T47D (cell line): ENCODE measurements at regions not wholly inside any gene's neighbourhood (a gene's known extent, or its start where the extent isn't known, plus 50 kb on each side); places are given as distances from the start of the nearest gene placed in this dataset.

Experiments
- DNase-seq, 2 experiments: peaks; one replicate each; pipeline versions ENCODE4 v3.0.0 to v3.0.0-alpha.2; 2011 to 2012; ENCODE audit warnings: low read depth in 1 of 2, low spot score in 1 of 2
- JUND ChIP-seq: IDR thresholded peaks from 2 replicates; pipeline ENCODE4 v1.6.1; 2012; ENCODE audit warnings: low read depth
- in situ Hi-C: cut with HindIII; loops from 2 replicates; pipeline ENCODE4 v1.10.0; 2016; ENCODE audit warnings: low sequenced_read_pairs, low pct_unique_long_range_greater_than_20kb

DNA sequence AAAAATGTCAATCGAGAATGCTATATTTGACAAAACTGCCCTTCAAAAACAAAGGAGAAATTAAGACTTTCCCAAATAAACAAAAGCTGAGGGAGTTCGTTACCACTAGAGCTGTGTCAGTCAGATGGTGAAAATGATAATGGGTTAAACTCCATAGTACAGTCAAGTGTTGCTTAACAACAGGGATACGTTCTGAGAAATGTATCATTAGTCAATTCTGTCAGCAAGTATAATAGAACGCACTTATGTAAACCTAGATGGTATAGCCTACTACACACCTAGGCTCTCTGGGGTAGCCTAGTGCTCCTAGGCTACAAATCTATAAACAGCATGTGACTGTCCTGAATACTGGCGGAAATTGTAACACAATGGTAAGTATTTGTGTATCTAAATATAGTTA is 138.7 kb downstream of the DRD1 start:
- no peak for DNase-seq
- in situ Hi-C loops: no loop called here
- TF ChIP-seq JUND: no peak

DNA sequence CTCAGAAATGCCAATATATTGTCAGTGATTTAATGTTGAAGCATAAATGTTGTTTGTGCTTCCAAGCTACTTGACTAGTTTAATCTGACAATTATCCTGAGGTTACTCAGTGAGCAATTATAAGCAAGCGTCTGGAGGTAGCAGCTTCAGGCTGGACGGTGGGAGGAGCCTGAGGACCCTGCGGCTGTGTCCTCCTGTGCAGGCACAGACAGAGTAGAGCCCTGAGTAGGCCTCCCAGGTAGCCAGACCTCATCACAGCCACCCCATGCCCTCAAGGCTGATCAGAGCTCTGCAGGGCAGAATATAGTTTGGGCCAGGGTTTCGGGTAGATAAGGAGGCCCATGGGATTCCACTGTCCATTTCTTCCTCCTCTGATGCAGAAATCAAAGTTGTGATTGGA is 153.6 kb downstream of the DRD1 start:
- in situ Hi-C loops: no loop called here
- no peak for DNase-seq
- no peak for TF ChIP-seq JUND

GRCh38 chr5:175288048-175288621 is 155.8 kb downstream of the DRD1 start:
- peak in 1 of 2 experiments; percentile 42 for DNase-seq
- TF ChIP-seq JUND: no peak
- in situ Hi-C loops: no loop called here

GRCh38 chr5:175286981-175287380 is 157.0 kb downstream of the DRD1 start:
- in situ Hi-C loops: no loop called here
- no peak for DNase-seq
- TF ChIP-seq JUND: no peak

DNA sequence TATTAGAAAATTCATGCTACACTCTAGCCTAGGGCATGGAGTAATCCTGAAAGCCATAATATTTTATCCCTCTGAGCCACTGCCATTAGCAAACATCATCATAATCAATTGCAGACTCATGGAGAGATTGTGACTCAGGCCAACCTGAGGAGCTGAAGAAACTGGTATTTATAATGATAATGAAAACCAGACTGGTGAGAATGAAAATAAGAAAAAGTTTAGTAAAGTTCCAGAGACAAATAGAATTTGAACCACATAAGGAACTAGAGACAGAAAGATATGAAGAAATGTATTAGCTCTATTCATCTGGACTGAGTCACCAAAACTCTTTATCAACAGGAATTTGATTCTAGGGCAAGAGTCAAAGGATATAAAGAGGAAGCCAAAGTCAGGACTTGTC is 158.7 kb downstream of the DRD1 start:
- in situ Hi-C loops: no loop called here
- no peak for TF ChIP-seq JUND
- DNase-seq: no peak

DNA sequence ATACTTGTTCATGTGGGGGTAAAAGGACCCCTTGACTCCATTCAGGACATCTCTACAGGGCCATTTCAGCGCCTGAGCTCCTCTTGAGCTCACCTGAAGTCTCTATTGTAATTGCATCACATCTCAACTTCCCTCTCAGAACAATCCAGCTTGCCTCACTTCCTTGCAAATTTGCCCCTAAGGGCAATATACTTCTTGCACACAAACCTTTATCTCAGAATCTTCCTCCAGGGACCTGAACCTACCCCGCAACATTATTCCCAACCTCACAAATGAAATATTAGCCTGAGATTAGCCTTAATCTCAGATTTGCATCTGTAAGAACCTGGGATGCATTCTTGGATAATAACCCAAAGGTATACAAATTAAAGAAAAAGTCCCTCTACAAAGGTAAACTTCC is 159.2 kb downstream of the DRD1 start:
- in situ Hi-C loops: no loop called here
- peak in 1 of 2 experiments; percentile 35 for DNase-seq
- TF ChIP-seq JUND: no peak

DNA sequence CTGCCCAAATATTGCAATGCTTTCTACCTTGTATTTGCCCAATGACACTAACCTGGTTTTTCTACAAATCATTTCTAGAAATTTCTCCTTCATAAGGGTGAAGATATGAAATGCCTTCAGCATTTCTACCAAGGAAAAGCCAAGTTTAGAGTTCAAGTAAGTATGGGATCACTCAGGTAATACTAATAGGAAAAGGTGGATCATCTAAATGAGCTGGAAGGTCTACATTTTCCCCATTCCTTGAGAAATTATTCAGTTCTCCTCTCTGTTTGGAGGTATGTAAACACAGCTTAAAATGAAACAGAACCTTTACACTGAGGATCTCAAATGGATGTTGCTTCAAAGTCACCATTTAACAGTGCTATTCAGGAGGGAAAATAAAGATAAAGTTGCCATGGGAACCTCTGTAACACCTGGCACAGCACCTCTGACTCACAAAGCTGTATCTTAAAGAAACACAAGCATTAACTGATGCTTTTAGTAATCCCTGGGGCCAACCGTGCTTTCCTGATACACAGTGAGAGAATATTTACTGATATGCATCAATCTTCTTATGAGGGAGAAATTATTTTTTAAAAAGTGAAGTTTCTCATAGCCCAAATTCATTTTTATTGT is 161.3 kb downstream of the DRD1 start:
- no peak for TF ChIP-seq JUND
- DNase-seq: no peak
- in situ Hi-C loops: no loop called here

DNA sequence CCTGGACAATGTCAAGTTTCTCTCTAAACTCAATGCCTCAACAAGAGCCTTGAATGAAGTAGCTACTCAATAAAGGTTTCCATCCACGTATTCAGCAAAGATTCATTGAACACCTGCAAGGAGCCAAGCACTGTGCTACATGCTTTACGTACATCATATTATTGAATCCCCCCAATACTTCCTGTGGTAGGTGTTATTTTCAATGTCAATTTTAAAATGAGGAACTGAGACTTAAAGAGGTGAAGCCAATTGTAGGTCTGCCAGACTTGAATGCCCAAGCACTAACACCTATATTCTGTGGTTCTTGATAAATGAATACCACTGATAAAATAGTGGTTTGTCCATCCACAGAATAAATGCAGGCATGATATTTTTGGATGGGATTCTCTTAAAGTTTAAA is 162.3 kb downstream of the DRD1 start:
- in situ Hi-C loops: no loop called here
- TF ChIP-seq JUND: no peak
- no peak for DNase-seq

DNA sequence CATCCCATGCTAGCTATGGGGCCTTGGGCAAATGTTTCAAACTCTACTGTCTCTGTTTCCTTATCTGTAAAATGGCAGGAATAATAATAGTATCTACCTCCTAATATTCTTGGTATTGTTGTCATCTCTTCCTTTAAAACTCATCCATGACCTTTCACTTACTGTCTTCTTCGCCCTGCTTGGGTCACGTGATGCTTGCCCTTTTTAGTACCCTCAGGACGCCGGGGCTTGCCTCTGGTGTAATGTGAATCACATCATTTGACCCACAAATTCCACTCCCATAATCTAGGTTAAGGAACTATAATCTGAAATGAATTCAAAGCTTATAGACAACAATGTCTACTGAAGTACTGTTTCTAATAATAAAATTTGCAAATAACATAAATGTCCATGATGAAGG is 162.7 kb downstream of the DRD1 start:
- in situ Hi-C loops: no loop called here
- DNase-seq: no peak
- no peak for TF ChIP-seq JUND

DNA sequence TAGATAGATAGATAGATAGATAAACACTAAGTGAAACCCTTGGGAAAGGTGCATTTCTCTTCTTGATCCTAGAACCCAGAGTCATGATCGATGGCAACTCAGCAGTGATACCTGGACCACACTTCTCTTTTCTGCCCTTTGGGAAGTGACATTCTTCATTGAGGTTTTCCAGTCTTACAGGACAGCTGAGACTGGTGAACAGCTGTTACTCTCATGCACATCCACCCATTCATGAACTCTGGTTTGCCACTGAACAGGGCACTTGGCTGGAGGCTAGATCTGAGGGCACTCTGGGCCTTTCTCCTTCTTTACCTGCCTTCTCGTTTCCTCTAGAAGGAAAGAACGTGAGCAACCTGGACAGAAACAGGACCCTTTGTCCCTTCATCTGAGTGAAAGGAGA is 164.5 kb downstream of the DRD1 start:
- in situ Hi-C loops: no loop called here
- DNase-seq: no peak
- TF ChIP-seq JUND: no peak

DNA sequence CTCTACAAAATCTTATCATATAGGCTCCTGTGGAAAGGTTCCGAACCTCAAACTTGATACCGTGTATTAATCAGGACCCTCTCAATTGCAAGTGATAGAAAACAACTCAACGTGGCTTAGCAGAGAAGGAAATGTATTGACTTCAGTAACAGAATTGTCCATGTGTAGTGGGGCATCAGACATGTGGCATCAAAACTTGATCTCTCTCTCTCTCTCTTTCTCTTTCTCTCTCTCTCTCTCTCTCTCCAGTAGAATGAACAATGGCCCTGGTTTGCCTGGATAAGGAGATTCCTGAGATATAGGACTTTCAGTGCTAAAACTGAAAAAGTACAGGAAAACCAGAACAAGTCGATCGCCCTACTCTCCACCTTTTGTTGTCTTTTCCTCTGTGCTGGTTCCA is 168.2 kb downstream of the DRD1 start:
- no peak for DNase-seq
- TF ChIP-seq JUND: no peak
- in situ Hi-C loops: no loop called here

GRCh38 chr5:175275097-175275496 is 168.9 kb downstream of the DRD1 start:
- in situ Hi-C loops: no loop called here
- no peak for DNase-seq
- no peak for TF ChIP-seq JUND

GRCh38 chr5:175274171-175274570 is 169.8 kb downstream of the DRD1 start:
- in situ Hi-C loops: no loop called here
- no peak for TF ChIP-seq JUND
- DNase-seq: no peak

DNA sequence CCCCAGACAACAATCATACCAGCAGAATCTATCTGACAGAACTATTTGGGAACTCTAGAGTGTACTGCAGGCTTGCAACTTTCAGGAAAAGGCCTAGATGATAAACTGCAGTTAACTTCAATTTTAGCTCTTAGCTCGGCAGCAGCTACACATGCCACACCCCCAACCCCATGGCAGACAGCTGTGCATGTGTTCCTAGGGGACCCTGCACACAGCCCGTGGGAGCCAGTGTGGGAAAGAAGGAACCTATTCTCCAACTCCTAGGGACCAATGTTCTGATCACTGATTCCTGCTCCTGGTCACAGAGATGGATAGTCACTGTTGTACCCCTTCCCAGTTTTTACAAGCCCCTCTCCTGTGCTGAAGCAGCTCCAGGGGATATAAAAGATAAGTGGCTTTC is 179.6 kb downstream of the DRD1 start:
- in situ Hi-C loops: no loop called here
- DNase-seq: no peak
- TF ChIP-seq JUND: no peak
